GM21825 (cell line): ENCODE measurements at regions not wholly inside any gene's neighbourhood (a gene's known extent, or its start where the extent isn't known, plus 50 kb on each side); places are given as distances from the start of the nearest gene placed in this dataset.

Experiments used
- ATAC-seq: cut with Tn5 transposase; IDR thresholded peaks from one replicate; pipeline ENCODE4 v1.9.1; 2021; ENCODE audit warnings: mild to moderate bottlenecking, moderate library complexity; ENCODE audit not compliant: unreplicated experiment

GRCh38 chr18:38951633-38952032 lies 1386.0 kb upstream of the CELF4 start:
- ATAC-seq: no peak

GRCh38 chr18:38948436-38948835 lies 1382.8 kb upstream of the CELF4 start:
- no peak for ATAC-seq

- no peak for ATAC-seq
Observed at GRCh38 chr18:38944446-38945024, 1378.9 kb upstream of the CELF4 start.

- no peak for ATAC-seq
Observed at GRCh38 chr18:38941711-38942561, 1376.3 kb upstream of the CELF4 start.

GRCh38 chr18:38940863-38941531 lies 1375.4 kb upstream of the CELF4 start:
- ATAC-seq: peak; percentile 83

GRCh38 chr18:38940475-38940862 lies 1374.9 kb upstream of the CELF4 start:
- peak; percentile 27 for ATAC-seq

- ATAC-seq: peak; percentile 85
Observed at GRCh38 chr18:38933910-38934510, 1368.4 kb upstream of the CELF4 start.

- peak; percentile 25 for ATAC-seq
Observed at GRCh38 chr18:38933322-38933721, 1367.7 kb upstream of the CELF4 start.

GRCh38 chr18:38932752-38933151 lies 1367.2 kb upstream of the CELF4 start:
- peak; percentile 60 for ATAC-seq

GRCh38 chr18:38931754-38932050 lies 1366.1 kb upstream of the CELF4 start:
- ATAC-seq: no peak

- no peak for ATAC-seq
Observed at GRCh38 chr18:38930881-38931753, 1365.5 kb upstream of the CELF4 start.

GRCh38 chr18:38923540-38923939 lies 1357.9 kb upstream of the CELF4 start:
- ATAC-seq: no peak

GRCh38 chr18:38923126-38923525 lies 1357.5 kb upstream of the CELF4 start:
- no peak for ATAC-seq

- ATAC-seq: no peak
Observed at GRCh38 chr18:38909972-38910371, 1344.4 kb upstream of the CELF4 start.

- no peak for ATAC-seq
Observed at GRCh38 chr18:38902796-38903195, 1337.2 kb upstream of the CELF4 start.

GRCh38 chr18:38900445-38900844 lies 1334.8 kb upstream of the CELF4 start:
- no peak for ATAC-seq

- no peak for ATAC-seq
Observed at GRCh38 chr18:38900031-38900430, 1334.4 kb upstream of the CELF4 start.

GRCh38 chr18:38899252-38899651 lies 1333.7 kb upstream of the CELF4 start:
- no peak for ATAC-seq

GRCh38 chr18:38898167-38898566 lies 1332.6 kb upstream of the CELF4 start:
- ATAC-seq: no peak

GRCh38 chr18:38895560-38895959 lies 1330.0 kb upstream of the CELF4 start:
- no peak for ATAC-seq

- no peak for ATAC-seq
Observed at GRCh38 chr18:38887671-38888020, 1322.0 kb upstream of the CELF4 start.
